Lung (tissue), 11 donors: ENCODE measurements at regions not wholly inside any gene's neighbourhood (a gene's known extent, or its start where the extent isn't known, plus 50 kb on each side); places are given as distances from the start of the nearest gene placed in this dataset.

ENCODE experiments used
- ATAC-seq: fragments of 200-7000 bp; cut with Tn5 transposase; one replicate; pipeline ENCODE4 v1.9.1; 2020; ENCODE audit warnings: moderate number of reproducible peaks; ENCODE audit not compliant: insufficient read depth, low FRiP score
- DNase-seq, 3 donors: peaks; one replicate each; pipeline ENCODE4 v3.0.0-alpha.2; 2013 to 2017
- H3K27ac ChIP-seq, 2 donors: one replicate each; pipeline ENCODE4 v1.5.1; 2013; ENCODE audit warnings: mild to moderate bottlenecking in 2 of 2, moderate library complexity in 2 of 2, control low read depth in 1 of 2, inconsistent platforms in 1 of 2, low read depth in 1 of 2, low read length in 1 of 2
- H3K27me3 ChIP-seq, 3 donors: one replicate each; pipeline ENCODE4 v1.5.1; 2013; ENCODE audit warnings: low read length in 2 of 3; ENCODE audit not compliant: control insufficient read depth in 3 of 3, insufficient read depth in 3 of 3
- H3K36me3 ChIP-seq, 4 donors: one replicate each; pipeline ENCODE4 v1.5.1; 2013; ENCODE audit warnings: low read length in 4 of 4, mild to moderate bottlenecking in 1 of 4, moderate library complexity in 1 of 4; ENCODE audit not compliant: control insufficient read depth in 4 of 4, insufficient read depth in 4 of 4
- H3K4me1 ChIP-seq, 5 donors: one replicate each; pipeline ENCODE4 v1.5.1; 2013; ENCODE audit warnings: low read length in 5 of 5, mild to moderate bottlenecking in 2 of 5, moderate library complexity in 1 of 5; ENCODE audit not compliant: control insufficient read depth in 5 of 5, insufficient read depth in 5 of 5
- H3K4me3 ChIP-seq: one replicate; pipeline ENCODE4 v1.5.1; 2013; ENCODE audit warnings: mild to moderate bottlenecking, control low read depth, moderate library complexity
- H3K9ac ChIP-seq, 2 donors: one replicate each; pipeline ENCODE4 v1.5.1; 2013; ENCODE audit warnings: low read length in 2 of 2, control low read depth in 1 of 2; ENCODE audit not compliant: insufficient read depth in 1 of 2
- H3K9me3 ChIP-seq, 4 donors: one replicate each; pipeline ENCODE4 v1.5.1; 2013; ENCODE audit warnings: low read length in 3 of 4, mild to moderate bottlenecking in 1 of 4, moderate library complexity in 1 of 4; ENCODE audit not compliant: control insufficient read depth in 4 of 4, insufficient read depth in 3 of 4
- WGBS, 2 donors: extraction: QIAGEN DNeasy Blood & Tissue Kit; methylation state at CpG; one replicate each; pipeline ENCODE4 v1.1.7; 2013; 5-methylcytosine and 5-hydroxymethylcytosine counted together
- TF ChIP-seq, protein P1 (sequence below): IDR thresholded peaks from 2 replicates; pipeline ENCODE4 v1.5.1; 2012; ENCODE audit warnings: mild to moderate bottlenecking; ENCODE audit errors: control extremely low read depth, extremely low read depth
- donor health status: control.
- donor health status: control.
- donor health status: Bipolar disorder and iron deficiency.
- donor health status: healthy.
- donor health status: DM: yes; HTN: yes; CAD: no.

DNA sequence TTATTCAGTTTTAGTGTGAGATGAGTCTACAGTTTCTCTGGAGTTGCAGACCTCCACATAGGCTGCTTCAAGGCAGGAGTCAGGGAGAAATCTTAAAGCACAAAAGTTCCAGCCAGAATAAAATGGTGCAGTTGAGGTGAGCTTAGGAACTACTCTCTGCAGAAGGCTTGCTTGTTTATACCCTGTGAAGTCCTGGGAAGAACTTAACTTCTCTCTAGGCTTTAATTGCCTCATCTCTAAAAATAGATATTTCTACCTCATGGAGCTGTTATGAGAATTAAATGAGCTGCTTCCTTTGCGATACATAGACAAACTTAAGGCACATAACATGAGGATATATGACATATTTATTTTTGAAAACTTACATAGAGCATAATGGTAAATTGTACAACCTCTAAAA, 286.2 kb downstream of the GPATCH2 start:
- ATAC-seq (no peak), DNase-seq (no peak)
- Histone ChIP-seq H3K4me1 (no peaks in the 10 kb centered on the region), H3K27me3 (peaks cover 0 to 5% (median 0%) of the 10 kb centered on the region in 3 donors), H3K9ac (no peak overlapping the region), H3K9me3 (no peaks in the 10 kb centered on the region), H3K36me3 (no peaks in the 10 kb centered on the region), H3K4me3 (no peak overlapping the region), H3K27ac (no peak overlapping the region)
- TF ChIP-seq, protein P1, sequence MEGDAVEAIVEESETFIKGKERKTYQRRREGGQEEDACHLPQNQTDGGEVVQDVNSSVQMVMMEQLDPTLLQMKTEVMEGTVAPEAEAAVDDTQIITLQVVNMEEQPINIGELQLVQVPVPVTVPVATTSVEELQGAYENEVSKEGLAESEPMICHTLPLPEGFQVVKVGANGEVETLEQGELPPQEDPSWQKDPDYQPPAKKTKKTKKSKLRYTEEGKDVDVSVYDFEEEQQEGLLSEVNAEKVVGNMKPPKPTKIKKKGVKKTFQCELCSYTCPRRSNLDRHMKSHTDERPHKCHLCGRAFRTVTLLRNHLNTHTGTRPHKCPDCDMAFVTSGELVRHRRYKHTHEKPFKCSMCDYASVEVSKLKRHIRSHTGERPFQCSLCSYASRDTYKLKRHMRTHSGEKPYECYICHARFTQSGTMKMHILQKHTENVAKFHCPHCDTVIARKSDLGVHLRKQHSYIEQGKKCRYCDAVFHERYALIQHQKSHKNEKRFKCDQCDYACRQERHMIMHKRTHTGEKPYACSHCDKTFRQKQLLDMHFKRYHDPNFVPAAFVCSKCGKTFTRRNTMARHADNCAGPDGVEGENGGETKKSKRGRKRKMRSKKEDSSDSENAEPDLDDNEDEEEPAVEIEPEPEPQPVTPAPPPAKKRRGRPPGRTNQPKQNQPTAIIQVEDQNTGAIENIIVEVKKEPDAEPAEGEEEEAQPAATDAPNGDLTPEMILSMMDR, result no peak
- 86 to 96% methylated on average over 1 of the region's 1 CpG for WGBS, 2 donors

DNA sequence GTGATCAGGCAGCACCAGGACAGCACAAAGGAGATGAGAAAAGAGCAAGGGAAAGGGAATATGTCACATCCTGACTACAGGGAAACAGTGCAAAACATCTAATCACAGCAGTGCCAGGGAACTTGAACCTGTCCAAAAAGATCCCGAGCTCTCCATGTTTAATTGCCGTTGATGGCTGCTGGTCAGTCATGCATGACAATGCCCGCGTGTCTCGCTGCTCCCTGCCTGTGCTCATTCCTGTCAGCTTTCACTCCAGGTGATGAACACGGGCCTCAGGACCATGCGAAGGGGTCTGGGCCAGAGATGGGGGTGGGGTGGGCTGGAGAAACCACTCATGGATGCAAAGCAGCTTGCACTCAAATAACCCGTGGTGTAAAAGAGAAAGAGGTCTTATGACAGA, 287.0 kb downstream of the GPATCH2 start:
- peaks cover 0 to 5% (median 0%) of the 10 kb centered on the region in 3 donors for H3K27me3 ChIP-seq
- no peak for DNase-seq
- no peaks in the 10 kb centered on the region for H3K4me1 ChIP-seq
- no peak overlapping the region for H3K4me3 ChIP-seq
- TF ChIP-seq, protein P1, result no peak
- H3K27ac ChIP-seq, result no peak overlapping the region
- WGBS, 2 donors, result 70 to 82% methylated on average over 8 of the region's 8 CpGs
- H3K9me3 ChIP-seq, result no peaks in the 10 kb centered on the region
- no peak for ATAC-seq
- no peak overlapping the region for H3K9ac ChIP-seq
- H3K36me3 ChIP-seq, result no peaks in the 10 kb centered on the region

DNA sequence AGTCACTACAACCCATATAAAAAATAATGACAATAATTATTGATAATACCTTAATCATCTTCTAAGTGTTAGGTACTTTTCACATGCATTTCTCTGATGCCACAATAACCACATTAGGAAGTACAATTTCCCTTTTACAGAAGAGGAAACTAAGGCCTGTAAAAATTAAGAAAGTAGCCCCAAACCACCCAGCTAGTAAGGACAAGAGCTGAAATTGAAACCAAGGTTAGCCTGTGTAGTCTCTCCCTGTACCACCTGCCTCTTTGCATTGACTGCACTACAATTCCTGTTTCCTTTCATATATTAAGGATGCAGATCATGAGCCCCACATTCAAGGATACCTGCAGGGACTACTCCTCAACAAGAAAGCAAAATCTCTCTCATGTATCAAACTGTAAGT, 288.8 kb downstream of the GPATCH2 start:
- Histone ChIP-seq H3K4me3 (no peak overlapping the region), H3K27me3 (peaks cover 0 to 5% (median 0%) of the 10 kb centered on the region in 3 donors), H3K27ac (no peak overlapping the region), H3K9ac (no peak overlapping the region), H3K4me1 (no peaks in the 10 kb centered on the region), H3K9me3 (no peaks in the 10 kb centered on the region), H3K36me3 (no peaks in the 10 kb centered on the region)
- TF ChIP-seq, protein P1, result no peak
- no peak for DNase-seq
- no peak for ATAC-seq

DNA sequence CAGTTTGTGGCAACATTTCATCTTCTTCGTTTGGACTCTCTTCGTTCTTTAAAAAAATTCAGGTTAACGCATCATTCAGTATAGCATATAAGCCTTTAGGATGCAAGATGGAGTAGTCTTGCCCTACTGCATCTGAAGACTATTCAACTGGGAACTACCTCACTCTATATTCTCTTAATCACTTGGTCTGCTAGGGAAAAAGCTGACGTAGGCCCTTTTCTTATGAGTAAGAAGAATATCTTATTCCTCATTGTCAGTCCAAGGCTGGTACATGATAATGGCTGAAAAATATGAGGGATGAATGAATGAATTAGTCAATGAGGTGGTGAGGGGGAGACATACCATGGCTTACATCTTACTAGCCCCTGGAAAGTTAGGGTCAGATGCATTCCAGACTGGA, 294.2 kb downstream of the GPATCH2 start:
- no peaks in the 10 kb centered on the region for H3K9me3 ChIP-seq
- TF ChIP-seq, protein P1, result no peak
- H3K4me3 ChIP-seq, result no peak overlapping the region
- H3K9ac ChIP-seq, result no peak overlapping the region
- H3K27ac ChIP-seq, result no peak overlapping the region
- DNase-seq, result no peak
- peaks cover 0 to 9% (median 0%) of the 10 kb centered on the region in 5 donors for H3K4me1 ChIP-seq
- 93 to 96% methylated on average over 4 of the region's 4 CpGs for WGBS, 2 donors
- H3K36me3 ChIP-seq, result no peaks in the 10 kb centered on the region
- no peaks in the 10 kb centered on the region for H3K27me3 ChIP-seq
- no peak for ATAC-seq
